ENCODE measurements at regions not wholly inside any gene's neighbourhood (a gene's known extent, or its start where the extent isn't known, plus 50 kb on each side); places are given as distances from the start of the nearest gene placed in this dataset.

DNA sequence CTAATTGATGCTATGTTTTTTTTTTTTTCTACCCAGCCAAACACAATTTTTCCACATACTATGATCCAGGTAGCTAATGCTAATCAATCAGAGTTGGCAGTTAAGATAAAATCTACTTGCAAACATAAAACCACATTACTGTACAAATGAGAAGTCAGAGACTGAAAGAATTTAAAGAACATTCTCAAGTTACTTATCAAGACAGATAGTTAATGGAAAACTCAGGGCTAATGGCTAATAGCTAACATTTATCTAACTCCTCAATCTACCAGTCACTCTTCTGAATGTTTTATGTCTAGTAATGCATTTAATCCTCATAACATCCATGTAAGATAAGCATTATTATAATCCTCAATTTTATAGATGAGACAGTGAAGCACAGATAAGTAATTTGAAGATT lies 537.6 kb upstream of the SETBP1 start:
- no peak for TF ChIP-seq POLR2A (IDR thresholded peaks at IDR 0.05)
- TF ChIP-seq, protein P1, sequence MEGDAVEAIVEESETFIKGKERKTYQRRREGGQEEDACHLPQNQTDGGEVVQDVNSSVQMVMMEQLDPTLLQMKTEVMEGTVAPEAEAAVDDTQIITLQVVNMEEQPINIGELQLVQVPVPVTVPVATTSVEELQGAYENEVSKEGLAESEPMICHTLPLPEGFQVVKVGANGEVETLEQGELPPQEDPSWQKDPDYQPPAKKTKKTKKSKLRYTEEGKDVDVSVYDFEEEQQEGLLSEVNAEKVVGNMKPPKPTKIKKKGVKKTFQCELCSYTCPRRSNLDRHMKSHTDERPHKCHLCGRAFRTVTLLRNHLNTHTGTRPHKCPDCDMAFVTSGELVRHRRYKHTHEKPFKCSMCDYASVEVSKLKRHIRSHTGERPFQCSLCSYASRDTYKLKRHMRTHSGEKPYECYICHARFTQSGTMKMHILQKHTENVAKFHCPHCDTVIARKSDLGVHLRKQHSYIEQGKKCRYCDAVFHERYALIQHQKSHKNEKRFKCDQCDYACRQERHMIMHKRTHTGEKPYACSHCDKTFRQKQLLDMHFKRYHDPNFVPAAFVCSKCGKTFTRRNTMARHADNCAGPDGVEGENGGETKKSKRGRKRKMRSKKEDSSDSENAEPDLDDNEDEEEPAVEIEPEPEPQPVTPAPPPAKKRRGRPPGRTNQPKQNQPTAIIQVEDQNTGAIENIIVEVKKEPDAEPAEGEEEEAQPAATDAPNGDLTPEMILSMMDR (IDR thresholded peaks at IDR 0.05) = no peak
